GM19328 (cell line): ENCODE measurements at regions not wholly inside any gene's neighbourhood (a gene's known extent, or its start where the extent isn't known, plus 50 kb on each side); places are given as distances from the start of the nearest gene placed in this dataset.
"Not testable (repeated sequence)": the region's sequence is repeated elsewhere in the genome, so short reads cannot be mapped to it uniquely, and the experiment has no call there.

Experiments used
- ATAC-seq: cut with Tn5 transposase; IDR thresholded peaks from one replicate; pipeline ENCODE4 v1.9.1; 2021; ENCODE audit warnings: mild to moderate bottlenecking, moderate library complexity; ENCODE audit not compliant: unreplicated experiment

- no peak for ATAC-seq
These were observed 931.7 kb downstream of the MCTP2 start for GRCh38 chr15:95162967-95163531.

DNA sequence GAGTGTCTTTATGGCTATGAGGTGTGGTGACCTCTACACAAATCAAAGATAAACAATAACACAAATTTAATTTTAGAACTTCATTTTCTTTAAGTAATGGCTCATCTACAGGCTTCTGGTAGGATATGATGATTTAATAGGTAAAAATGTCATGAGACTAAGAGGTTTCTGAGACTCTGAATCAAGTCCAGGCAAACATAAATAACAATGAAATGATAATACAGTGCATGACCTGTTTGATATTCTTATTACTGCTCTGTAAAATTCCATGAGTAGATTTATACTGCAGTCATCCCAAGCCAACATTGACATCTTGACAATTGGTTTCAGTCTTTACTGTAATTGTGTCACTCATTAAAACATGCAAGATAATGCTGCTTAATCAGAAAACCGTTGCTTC, 936.8 kb downstream of the MCTP2 start:
- no peak for ATAC-seq

DNA sequence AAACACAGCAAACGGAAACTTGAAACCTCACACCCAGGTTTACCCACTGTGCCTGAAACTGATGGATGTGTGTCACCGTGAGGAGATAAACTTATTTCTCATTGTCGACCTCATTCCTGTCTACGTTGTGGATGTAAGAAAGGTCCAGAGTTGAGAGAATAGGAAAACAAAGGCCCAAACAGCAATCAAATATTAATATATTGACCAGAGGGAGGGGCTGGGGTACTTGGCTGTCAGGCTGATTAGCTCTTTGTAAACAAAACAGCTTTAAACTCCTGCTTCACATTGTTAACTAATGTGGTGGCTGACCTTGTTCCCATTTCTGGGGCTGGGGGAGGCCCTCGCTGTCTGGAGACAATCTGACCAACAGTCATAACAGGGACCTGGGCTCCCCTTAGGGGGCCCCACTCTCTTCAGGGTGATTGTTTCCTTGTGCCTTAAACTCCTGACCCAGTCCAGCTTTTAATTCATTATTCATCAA, 937.6 kb downstream of the MCTP2 start:
- no peak for ATAC-seq

- no peak for ATAC-seq
These were observed 938.4 kb downstream of the MCTP2 start for GRCh38 chr15:95169541-95170459.

DNA sequence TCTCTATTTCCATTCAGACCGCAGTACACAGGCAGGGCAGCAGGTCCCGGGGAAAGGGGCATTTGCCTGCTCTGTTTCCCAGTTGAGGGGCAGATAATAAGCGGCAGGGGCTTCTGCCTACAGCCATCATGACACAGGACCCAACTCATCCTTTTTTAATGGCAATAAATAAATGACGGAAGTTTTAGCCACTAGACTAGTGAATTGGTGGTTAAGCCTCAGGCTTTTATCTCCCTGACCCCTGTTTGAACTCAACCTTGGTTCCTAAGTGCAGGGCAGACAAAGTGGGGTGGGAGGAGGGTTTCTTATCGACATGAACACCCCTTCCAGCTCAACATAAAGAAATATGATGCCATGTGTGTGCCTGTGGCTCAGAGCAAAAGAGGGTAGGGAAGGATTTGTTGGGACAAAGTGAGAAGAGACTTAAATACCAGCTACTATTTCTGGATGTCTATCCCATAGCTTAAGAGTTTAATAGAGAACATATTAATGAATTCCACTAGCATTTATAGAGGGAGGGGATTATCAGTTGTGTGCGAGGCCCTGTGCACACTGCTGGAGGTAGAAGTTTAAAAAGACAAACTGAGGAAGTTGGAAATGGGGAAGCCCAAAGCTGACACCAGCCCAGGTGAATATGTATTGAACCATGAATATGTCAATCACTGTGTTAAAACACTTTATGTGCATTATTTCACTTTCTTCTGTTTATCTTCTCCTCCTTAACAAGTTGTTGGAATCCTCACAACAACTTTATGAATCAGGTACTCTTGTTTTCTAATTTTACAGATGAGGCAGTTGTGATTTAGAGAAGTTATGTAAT, 939.4 kb downstream of the MCTP2 start:
- no peak for ATAC-seq

DNA sequence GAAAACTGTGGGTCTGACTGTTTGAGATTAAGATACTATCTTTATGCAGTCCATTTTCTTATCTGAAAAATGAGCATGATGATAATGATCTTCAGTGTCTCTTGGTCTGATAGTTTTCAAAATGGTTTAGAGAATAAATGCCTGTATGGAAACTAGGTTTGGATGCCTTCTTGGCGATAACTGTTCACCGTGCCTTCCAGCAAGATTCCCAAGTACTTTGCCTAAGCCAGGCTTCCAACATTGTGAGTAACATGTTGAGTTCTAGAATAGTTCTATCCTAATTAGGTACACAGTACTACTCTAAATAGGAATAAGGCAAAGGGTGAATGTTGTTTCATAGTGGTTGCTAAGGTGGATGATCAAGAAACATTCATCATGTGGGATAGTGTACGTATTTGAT, 940.2 kb downstream of the MCTP2 start:
- no peak for ATAC-seq

DNA sequence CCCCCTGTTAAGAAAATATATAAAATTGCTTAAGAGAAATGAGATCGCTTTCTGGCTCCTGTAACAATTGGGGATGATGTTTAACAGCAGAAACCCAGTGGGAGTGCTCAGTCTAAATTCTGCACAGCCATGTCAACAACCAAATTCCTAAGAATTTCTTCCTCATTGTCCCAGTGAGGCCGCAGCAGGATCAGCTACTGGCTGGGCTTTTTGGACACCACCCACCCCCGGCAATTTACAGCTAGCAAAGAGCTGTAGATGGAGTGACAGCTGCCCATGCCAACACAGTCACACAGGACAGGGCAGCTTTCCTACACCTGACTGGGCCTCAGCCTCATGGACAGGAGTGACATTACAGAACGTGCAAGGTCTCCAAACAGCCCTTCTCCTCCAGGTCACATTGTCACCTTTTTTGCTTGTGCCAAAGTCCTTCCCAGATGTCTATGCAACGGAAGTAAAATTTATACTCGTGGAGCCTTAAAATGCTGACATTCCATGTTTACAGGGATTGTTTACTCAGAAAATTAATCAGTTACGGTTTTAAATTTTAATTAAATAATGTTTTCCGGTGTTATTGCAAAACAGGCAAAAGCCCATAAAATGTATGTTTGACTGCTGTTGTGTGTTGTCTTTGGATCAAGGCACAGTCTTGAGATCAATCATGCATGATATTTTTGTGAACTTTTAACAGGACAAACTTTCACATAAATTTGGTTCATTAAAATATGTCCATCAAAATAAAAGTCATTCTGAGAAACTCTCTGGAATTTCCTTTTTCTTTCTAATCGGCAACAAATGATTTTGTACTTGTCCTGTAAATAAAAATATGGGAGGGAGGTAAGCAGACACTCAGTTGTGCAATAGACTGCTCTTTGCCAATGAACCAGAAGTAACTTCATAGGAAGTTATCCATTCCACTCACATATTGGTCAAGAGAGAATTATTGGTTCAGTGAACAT, 943.2 kb downstream of the MCTP2 start:
- no peak for ATAC-seq

GRCh38 chr15:95175914-95176658, 944.7 kb downstream of the MCTP2 start:
- ATAC-seq: no peak

DNA sequence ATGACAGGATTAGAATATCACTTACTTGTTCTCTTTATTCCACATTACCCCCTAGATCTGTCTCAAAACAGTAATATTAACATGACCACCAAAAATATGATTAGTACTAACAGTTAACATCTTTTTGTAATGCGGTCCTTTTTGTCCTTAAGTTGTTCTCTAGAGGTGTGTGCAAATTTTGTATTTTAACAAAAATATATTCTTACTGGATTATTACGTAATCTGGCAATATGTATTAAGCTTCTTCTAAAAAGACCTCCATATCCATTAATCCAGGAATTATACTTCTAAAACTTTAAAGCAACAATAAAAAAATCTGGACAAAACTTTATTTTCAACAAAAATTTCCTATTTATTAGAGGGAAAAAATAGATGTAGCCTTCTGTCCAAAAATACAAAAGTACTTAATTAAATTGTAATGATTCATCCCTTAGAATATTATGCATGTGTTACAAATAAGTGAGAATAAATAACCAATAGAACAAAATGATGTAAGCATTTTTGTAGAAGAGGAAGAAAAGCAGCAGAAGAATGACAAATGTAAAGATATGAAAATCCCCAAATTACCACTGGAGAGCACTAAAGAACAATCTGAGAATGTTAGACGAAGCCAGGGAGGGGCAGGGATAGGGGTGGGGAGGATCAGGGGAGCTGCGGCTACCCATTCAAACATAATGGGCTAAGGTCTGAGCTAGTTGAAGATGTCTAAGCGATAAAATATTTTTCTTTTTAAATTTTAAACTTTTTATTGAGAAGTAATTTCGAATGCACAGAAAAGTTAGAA, 945.6 kb downstream of the MCTP2 start:
- ATAC-seq: no peak

GRCh38 chr15:95180530-95180929, 949.2 kb downstream of the MCTP2 start:
- ATAC-seq: no peak

DNA sequence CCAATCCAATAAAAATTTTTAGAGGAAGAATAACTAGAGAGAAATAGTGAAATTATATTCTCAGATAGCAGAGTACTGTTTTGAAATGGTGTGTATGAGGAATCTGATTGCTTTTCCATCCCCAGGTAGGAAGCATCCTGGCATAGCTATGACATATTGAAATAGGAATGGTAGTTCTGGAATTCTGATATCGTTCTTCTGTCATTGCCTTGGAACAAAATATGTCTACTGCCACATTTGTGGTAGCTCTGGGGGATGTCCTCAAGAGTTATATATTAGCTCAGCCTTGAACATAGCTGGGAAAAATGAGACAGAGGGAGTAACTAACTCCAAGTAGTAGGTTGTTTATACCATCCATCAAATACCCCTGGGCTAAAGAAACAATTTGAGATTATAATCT, 950.7 kb downstream of the MCTP2 start:
- no peak for ATAC-seq

GRCh38 chr15:95192923-95193322, 961.6 kb downstream of the MCTP2 start:
- ATAC-seq: no peak

- no peak for ATAC-seq
These were observed 963.4 kb downstream of the MCTP2 start for GRCh38 chr15:95194746-95195145.

DNA sequence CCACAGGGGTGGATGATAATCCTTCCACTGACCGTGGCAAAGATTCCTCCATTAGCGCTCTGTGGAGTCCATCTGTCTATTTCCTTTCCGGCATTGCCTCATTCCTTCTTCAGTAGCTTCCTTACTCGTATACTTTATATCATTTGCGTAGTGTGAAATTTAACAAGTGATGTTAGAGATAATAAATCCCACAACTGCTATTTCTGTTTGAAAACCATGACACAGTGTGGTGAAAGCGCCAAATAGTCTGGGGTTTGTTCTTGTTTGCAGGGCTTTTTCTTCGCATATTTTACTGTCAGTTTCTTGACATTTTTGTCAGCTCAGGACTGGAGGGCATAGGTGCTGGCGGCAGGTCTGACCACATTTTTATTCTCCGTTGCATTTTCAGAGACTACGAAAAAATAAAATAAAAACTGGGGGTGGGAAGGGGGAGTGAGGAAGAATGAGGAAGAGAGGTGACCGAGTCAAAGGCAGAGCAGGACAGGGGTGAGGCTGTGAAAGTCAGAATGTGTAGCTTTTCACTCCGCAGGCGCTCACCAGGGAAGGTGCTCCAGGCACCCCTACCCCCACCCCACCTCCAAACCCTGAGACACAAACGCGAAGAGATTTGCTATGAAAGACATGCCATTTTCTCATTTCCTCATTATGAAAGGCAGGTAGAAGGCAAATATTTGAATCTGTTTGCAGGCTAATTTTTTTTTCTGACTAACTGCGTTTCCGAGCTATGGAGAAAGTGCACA, 965.0 kb downstream of the MCTP2 start:
- no peak for ATAC-seq

GRCh38 chr15:95202569-95203349, 971.4 kb downstream of the MCTP2 start:
- no peak for ATAC-seq

DNA sequence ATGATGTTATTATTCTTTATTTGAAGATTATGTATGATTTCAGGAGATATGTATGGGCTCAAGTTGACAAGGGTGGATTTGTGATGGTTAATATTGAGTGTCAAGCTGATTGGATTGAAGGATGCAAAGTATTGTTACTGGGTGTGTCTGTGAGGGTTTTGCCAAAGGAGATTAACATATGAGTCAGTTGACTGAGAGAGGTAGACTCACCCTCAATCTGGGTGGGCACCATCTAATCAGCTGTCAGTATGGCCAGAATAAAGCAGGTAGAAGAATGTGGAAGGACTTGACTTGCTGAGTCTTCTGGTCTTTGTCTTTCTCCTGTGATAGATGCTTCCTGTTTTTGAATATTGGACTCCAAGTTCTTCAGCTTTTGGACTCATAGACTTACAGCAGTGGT, 973.7 kb downstream of the MCTP2 start:
- no peak for ATAC-seq

GRCh38 chr15:95205830-95206229, 974.5 kb downstream of the MCTP2 start:
- ATAC-seq: not testable (repeated sequence)
